Astrocyte (in vitro differentiated cells and primary cell): ENCODE measurements at regions not wholly inside any gene's neighbourhood (a gene's known extent, or its start where the extent isn't known, plus 50 kb on each side); places are given as distances from the start of the nearest gene placed in this dataset.

Experiments used
- DNase-seq: peaks from one replicate; pipeline ENCODE4 v3.0.0-alpha.2; 2010; ENCODE audit warnings: low read depth
- FAIRE-seq: peaks from 2 replicates; lab custom pipeline; 2011; peaks lifted over from hg19 to GRCh38; lab: Jason Lieb, UNC
- H2AFZ ChIP-seq: 2 replicates; pipeline ENCODE4 v1.6.0; 2012; ENCODE audit warnings: low read depth, low read length, inconsistent platforms
- H3K27ac ChIP-seq: 2 replicates; pipeline ENCODE4 v1.5.1; 2011; ENCODE audit warnings: low read depth, low read length, inconsistent platforms
- H3K27me3 ChIP-seq: 2 replicates; pipeline ENCODE4 v1.6.0; 2011; ENCODE audit warnings: low read length, inconsistent platforms; ENCODE audit not compliant: insufficient read depth
- H3K36me3 ChIP-seq: 2 replicates; pipeline ENCODE4 v1.5.1; 2011; ENCODE audit warnings: low read length, inconsistent platforms; ENCODE audit not compliant: insufficient read depth
- H3K4me1 ChIP-seq: 2 replicates; pipeline ENCODE4 v1.5.1; 2011; ENCODE audit warnings: low read length, inconsistent platforms; ENCODE audit not compliant: insufficient read depth
- H3K4me2 ChIP-seq: 2 replicates; pipeline ENCODE4 v1.6.0; 2012; ENCODE audit warnings: low read length, inconsistent platforms
- H3K4me3 ChIP-seq: 2 replicates; pipeline ENCODE4 v1.5.1; 2011; ENCODE audit warnings: low read depth, mild to moderate bottlenecking, low read length, inconsistent platforms; ENCODE audit not compliant: insufficient read depth
- H3K79me2 ChIP-seq: 2 replicates; pipeline ENCODE4 v1.6.0; 2012; ENCODE audit warnings: mild to moderate bottlenecking, low read length, inconsistent platforms; ENCODE audit not compliant: insufficient read depth
- H3K9ac ChIP-seq: 2 replicates; pipeline ENCODE4 v1.6.0; 2012; ENCODE audit warnings: mild to moderate bottlenecking, low read length, inconsistent platforms
- H3K9me3 ChIP-seq: 2 replicates; pipeline ENCODE4 v1.5.1; 2012; ENCODE audit warnings: low read depth, mild to moderate bottlenecking, low read length, inconsistent platforms; ENCODE audit not compliant: insufficient read depth
- H4K20me1 ChIP-seq: 2 replicates; pipeline ENCODE4 v1.6.0; 2012; ENCODE audit warnings: low read length, inconsistent platforms; ENCODE audit not compliant: insufficient read depth
- H3K27ac Mint-ChIP-seq: one replicate; pipeline ENCODE4 v1.8.0; 2021; ENCODE audit warnings: mild to moderate bottlenecking, mixed read lengths; ENCODE audit not compliant: unreplicated experiment
- H3K27me3 Mint-ChIP-seq: one replicate; pipeline ENCODE4 v1.8.0; 2021; ENCODE audit warnings: low read depth, mixed read lengths; ENCODE audit not compliant: unreplicated experiment
- H3K36me3 Mint-ChIP-seq: one replicate; pipeline ENCODE4 v1.8.0; 2021; ENCODE audit warnings: low read depth, mixed read lengths; ENCODE audit not compliant: unreplicated experiment
- H3K4me1 Mint-ChIP-seq: one replicate; pipeline ENCODE4 v1.8.0; 2021; ENCODE audit warnings: low read depth, mixed read lengths; ENCODE audit not compliant: unreplicated experiment
- H3K4me3 Mint-ChIP-seq: one replicate; pipeline ENCODE4 v1.8.0; 2021; ENCODE audit warnings: mild to moderate bottlenecking, moderate library complexity, mixed read lengths; ENCODE audit not compliant: unreplicated experiment
- H3K9me3 Mint-ChIP-seq: one replicate; pipeline ENCODE4 v1.8.0; 2021; ENCODE audit warnings: mild to moderate bottlenecking, mixed read lengths; ENCODE audit not compliant: unreplicated experiment
- EZH2 ChIP-seq: IDR thresholded peaks from 2 replicates; pipeline ENCODE4 v1.6.1; 2012; ENCODE audit warnings: mild to moderate bottlenecking, low read length, inconsistent platforms; ENCODE audit not compliant: insufficient read depth
- TF ChIP-seq, protein P1 (sequence below): IDR thresholded peaks from 2 replicates; pipeline ENCODE4 v1.5.1; 2011; ENCODE audit warnings: low read depth, mild to moderate bottlenecking, inconsistent platforms, low read length, moderate library complexity; ENCODE audit not compliant: insufficient read depth

DNA sequence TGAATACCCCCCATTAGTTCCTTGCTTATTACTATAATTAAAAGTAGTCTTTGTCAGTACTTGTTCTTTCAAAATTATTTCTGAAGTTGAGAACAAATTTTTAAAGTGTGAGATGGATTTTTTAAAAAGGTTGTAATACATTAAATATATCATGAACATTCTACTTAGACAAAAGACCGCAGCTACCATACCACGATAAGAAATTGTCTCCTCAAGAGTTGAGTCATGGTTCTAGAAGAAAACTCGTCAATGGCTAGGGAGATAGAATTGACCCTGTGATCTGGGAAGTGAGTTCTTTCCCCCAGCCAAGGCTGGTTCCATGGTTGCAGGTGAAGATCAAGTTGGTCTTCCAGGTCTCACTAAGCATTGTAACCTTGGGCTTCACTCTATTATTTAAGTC, 67.8 kb upstream of the ACYP2 start:
- Histone ChIP-seq H3K9me3 (no peaks in the 10 kb centered on the region), H3K36me3 (no peaks in the 10 kb centered on the region), H4K20me1 (no peaks in the 10 kb centered on the region), H3K4me3 (no peak overlapping the region), H3K4me2 (no peak overlapping the region), H3K9ac (no peak overlapping the region), H3K27ac (peak overlapping the region; percentile 11), H3K79me2 (no peaks in the 10 kb centered on the region), H2AFZ (no peak overlapping the region), H3K27me3 (no peaks in the 10 kb centered on the region), H3K4me1 (peaks cover 10% of the 10 kb centered on the region)
- no peaks in the 10 kb centered on the region for H3K27me3 Mint-ChIP-seq
- H3K9me3 Mint-ChIP-seq: peaks cover 5% of the 10 kb centered on the region
- H3K4me1 Mint-ChIP-seq: peaks cover 8% of the 10 kb centered on the region
- H3K36me3 Mint-ChIP-seq: peaks cover 5% of the 10 kb centered on the region
- DNase-seq: peak; percentile 69
- no peak overlapping the region for H3K4me3 Mint-ChIP-seq
- no peak for FAIRE-seq
- no peak for TF ChIP-seq EZH2
- TF ChIP-seq, protein P1, sequence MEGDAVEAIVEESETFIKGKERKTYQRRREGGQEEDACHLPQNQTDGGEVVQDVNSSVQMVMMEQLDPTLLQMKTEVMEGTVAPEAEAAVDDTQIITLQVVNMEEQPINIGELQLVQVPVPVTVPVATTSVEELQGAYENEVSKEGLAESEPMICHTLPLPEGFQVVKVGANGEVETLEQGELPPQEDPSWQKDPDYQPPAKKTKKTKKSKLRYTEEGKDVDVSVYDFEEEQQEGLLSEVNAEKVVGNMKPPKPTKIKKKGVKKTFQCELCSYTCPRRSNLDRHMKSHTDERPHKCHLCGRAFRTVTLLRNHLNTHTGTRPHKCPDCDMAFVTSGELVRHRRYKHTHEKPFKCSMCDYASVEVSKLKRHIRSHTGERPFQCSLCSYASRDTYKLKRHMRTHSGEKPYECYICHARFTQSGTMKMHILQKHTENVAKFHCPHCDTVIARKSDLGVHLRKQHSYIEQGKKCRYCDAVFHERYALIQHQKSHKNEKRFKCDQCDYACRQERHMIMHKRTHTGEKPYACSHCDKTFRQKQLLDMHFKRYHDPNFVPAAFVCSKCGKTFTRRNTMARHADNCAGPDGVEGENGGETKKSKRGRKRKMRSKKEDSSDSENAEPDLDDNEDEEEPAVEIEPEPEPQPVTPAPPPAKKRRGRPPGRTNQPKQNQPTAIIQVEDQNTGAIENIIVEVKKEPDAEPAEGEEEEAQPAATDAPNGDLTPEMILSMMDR: no peak
- H3K27ac Mint-ChIP-seq: no peak overlapping the region

GRCh38 chr2:54047091-54047490, 68.3 kb upstream of the ACYP2 start:
- Mint-ChIP-seq H3K9me3 (peaks cover 7% of the 10 kb centered on the region), H3K4me1 (peaks cover 8% of the 10 kb centered on the region), H3K27me3 (no peaks in the 10 kb centered on the region)

More at GRCh38 chr2:54047091-54047490, 68.3 kb upstream of the ACYP2 start:
- no peak overlapping the region for H3K9ac ChIP-seq
- no peak overlapping the region for H3K4me3 ChIP-seq
- Mint-ChIP-seq H3K27ac (no peak overlapping the region), H3K36me3 (peaks cover 10% of the 10 kb centered on the region), H3K4me3 (no peak overlapping the region)
- H2AFZ ChIP-seq: no peak overlapping the region
- TF ChIP-seq, protein P1: no peak
- TF ChIP-seq EZH2: no peak
- DNase-seq (peak; percentile 88), FAIRE-seq (no peak)
- no peaks in the 10 kb centered on the region for H3K9me3 ChIP-seq
- no peaks in the 10 kb centered on the region for H3K27me3 ChIP-seq
- H4K20me1 ChIP-seq: no peaks in the 10 kb centered on the region
- H3K79me2 ChIP-seq: no peaks in the 10 kb centered on the region
- H3K36me3 ChIP-seq: no peaks in the 10 kb centered on the region
- peaks cover 10% of the 10 kb centered on the region for H3K4me1 ChIP-seq
- H3K27ac ChIP-seq: peak overlapping the region; percentile 53
- H3K4me2 ChIP-seq: no peak overlapping the region
